Hepatocyte (in vitro differentiated cells): ENCODE measurements at regions not wholly inside any gene's neighbourhood (a gene's known extent, or its start where the extent isn't known, plus 50 kb on each side); places are given as distances from the start of the nearest gene placed in this dataset.
A peak's percentile ranks its signal among the peaks of the same experiment; 100 is the strongest.

Experiments used
- DNase-seq: peaks from one replicate; pipeline ENCODE4 v3.0.0-alpha.2; 2016; ENCODE audit warnings: low spot score
- H2AFZ ChIP-seq: fragments of 200-600 bp; sonication (generic); 2 replicates; pipeline ENCODE4 v1.6.0; 2016; ENCODE audit warnings: antibody characterized with exemption, mild to moderate bottlenecking
- H3K27ac ChIP-seq: fragments of 200-600 bp; sonication (generic); 2 replicates; pipeline ENCODE4 v1.5.1; 2016; ENCODE audit warnings: mild to moderate bottlenecking
- H3K27me3 ChIP-seq: fragments of 200-600 bp; sonication (generic); 2 replicates; pipeline ENCODE4 v1.6.1; 2016
- H3K36me3 ChIP-seq: fragments of 200-600 bp; sonication (generic); replicated peaks from 2 replicates; pipeline ENCODE4 v1.5.1; 2016; ENCODE audit warnings: low read depth; ENCODE audit not compliant: insufficient read depth
- H3K4me1 ChIP-seq: fragments of 200-600 bp; sonication (generic); 2 replicates; pipeline ENCODE4 v1.5.1; 2016; ENCODE audit warnings: mild to moderate bottlenecking, moderate library complexity; ENCODE audit not compliant: insufficient read depth
- H3K4me2 ChIP-seq: fragments of 200-600 bp; sonication (generic); 2 replicates; pipeline ENCODE4 v1.6.0; 2016
- H3K4me3 ChIP-seq: fragments of 200-600 bp; sonication (generic); 2 replicates; pipeline ENCODE4 v1.5.1; 2016; ENCODE audit warnings: mild to moderate bottlenecking
- H3K79me2 ChIP-seq: fragments of 200-600 bp; sonication (generic); 2 replicates; pipeline ENCODE4 v1.6.0; 2017; ENCODE audit warnings: mild to moderate bottlenecking
- H3K9me2 ChIP-seq: fragments of 200-600 bp; sonication (generic); replicated peaks from 2 replicates; pipeline ENCODE4 v1.6.0; 2017; ENCODE audit warnings: mild to moderate bottlenecking; ENCODE audit not compliant: insufficient read depth
- H3K9me3 ChIP-seq: fragments of 200-600 bp; sonication (generic); 2 replicates; pipeline ENCODE4 v1.5.1; 2016; ENCODE audit warnings: low read depth, mild to moderate bottlenecking
- H4K20me1 ChIP-seq: fragments of 200-600 bp; sonication (generic); 2 replicates; pipeline ENCODE4 v1.6.0; 2016; ENCODE audit warnings: mild to moderate bottlenecking; ENCODE audit not compliant: insufficient read depth, poor library complexity, severe bottlenecking
- EZH2 ChIP-seq: fragments of 200-600 bp; sonication (generic); IDR thresholded peaks from 2 replicates; pipeline ENCODE4 v1.6.1; 2016; ENCODE audit warnings: antibody characterized with exemption, mild to moderate bottlenecking, borderline replicate concordance
- EZH2phosphoT487 ChIP-seq: fragments of 200-600 bp; sonication (generic); IDR thresholded peaks from one replicate; pipeline ENCODE4 v1.6.1; 2018; ENCODE audit warnings: antibody characterized with exemption, mild to moderate bottlenecking, low read depth, moderate library complexity; ENCODE audit not compliant: unreplicated experiment, severe bottlenecking
- WGBS: methylation state at CpG from one replicate; pipeline ENCODE4 v1.1.6; 2016; ENCODE audit warnings: low lambda C conversion rate; ENCODE audit errors: missing lambda C conversion rate; 5-methylcytosine and 5-hydroxymethylcytosine counted together
- TF ChIP-seq, protein P1 (sequence below): fragments of 200-600 bp; sonication (generic); IDR thresholded peaks from 2 replicates; pipeline ENCODE4 v1.5.1; 2016; ENCODE audit warnings: antibody characterized with exemption, mild to moderate bottlenecking; ENCODE audit not compliant: poor library complexity

GRCh38 chr21:24941316-24942185 lies 665.7 kb downstream of the MRPL39 start:
- H3K9me3 ChIP-seq: no peaks in the 10 kb centered on the region
- H3K4me3 ChIP-seq: no peak overlapping the region
- no peak overlapping the region for H3K27ac ChIP-seq
- no peak overlapping the region for H3K4me2 ChIP-seq
- 49% methylated on average over 4 of the region's 4 CpGs for WGBS
- TF ChIP-seq, protein P1, sequence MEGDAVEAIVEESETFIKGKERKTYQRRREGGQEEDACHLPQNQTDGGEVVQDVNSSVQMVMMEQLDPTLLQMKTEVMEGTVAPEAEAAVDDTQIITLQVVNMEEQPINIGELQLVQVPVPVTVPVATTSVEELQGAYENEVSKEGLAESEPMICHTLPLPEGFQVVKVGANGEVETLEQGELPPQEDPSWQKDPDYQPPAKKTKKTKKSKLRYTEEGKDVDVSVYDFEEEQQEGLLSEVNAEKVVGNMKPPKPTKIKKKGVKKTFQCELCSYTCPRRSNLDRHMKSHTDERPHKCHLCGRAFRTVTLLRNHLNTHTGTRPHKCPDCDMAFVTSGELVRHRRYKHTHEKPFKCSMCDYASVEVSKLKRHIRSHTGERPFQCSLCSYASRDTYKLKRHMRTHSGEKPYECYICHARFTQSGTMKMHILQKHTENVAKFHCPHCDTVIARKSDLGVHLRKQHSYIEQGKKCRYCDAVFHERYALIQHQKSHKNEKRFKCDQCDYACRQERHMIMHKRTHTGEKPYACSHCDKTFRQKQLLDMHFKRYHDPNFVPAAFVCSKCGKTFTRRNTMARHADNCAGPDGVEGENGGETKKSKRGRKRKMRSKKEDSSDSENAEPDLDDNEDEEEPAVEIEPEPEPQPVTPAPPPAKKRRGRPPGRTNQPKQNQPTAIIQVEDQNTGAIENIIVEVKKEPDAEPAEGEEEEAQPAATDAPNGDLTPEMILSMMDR: no peak
- DNase-seq: peak; percentile 10
- H2AFZ ChIP-seq: no peak overlapping the region
- H3K9me2 ChIP-seq: no peaks in the 10 kb centered on the region
- H3K36me3 ChIP-seq: no peaks in the 10 kb centered on the region
- no peaks in the 10 kb centered on the region for H4K20me1 ChIP-seq
- no peaks in the 10 kb centered on the region for H3K4me1 ChIP-seq
- no peaks in the 10 kb centered on the region for H3K79me2 ChIP-seq
- no peaks in the 10 kb centered on the region for H3K27me3 ChIP-seq

GRCh38 chr21:24939291-24939690 lies 668.0 kb downstream of the MRPL39 start:
- 91% methylated on average over 1 of the region's 1 CpG for WGBS
- no peaks in the 10 kb centered on the region for H3K36me3 ChIP-seq

GRCh38 chr21:24938573-24938972 lies 668.7 kb downstream of the MRPL39 start:
- no peak for TF ChIP-seq EZH2phosphoT487
- TF ChIP-seq EZH2: no peak
- TF ChIP-seq, protein P1: no peak
- Histone ChIP-seq H3K4me2 (no peak overlapping the region), H3K27me3 (no peaks in the 10 kb centered on the region), H3K4me1 (no peaks in the 10 kb centered on the region), H3K27ac (no peak overlapping the region), H3K9me2 (no peaks in the 10 kb centered on the region), H4K20me1 (no peaks in the 10 kb centered on the region), H3K79me2 (no peaks in the 10 kb centered on the region), H2AFZ (no peak overlapping the region), H3K9me3 (no peaks in the 10 kb centered on the region), H3K4me3 (no peak overlapping the region), H3K36me3 (no peaks in the 10 kb centered on the region)
- DNase-seq: no peak
- WGBS: 82% methylated on average over 5 of the region's 5 CpGs

More at GRCh38 chr21:24939291-24939690, 668.0 kb downstream of the MRPL39 start:
- H3K9me3 ChIP-seq: no peaks in the 10 kb centered on the region
- H4K20me1 ChIP-seq: no peaks in the 10 kb centered on the region
- TF ChIP-seq EZH2phosphoT487: no peak
- TF ChIP-seq EZH2: no peak
- TF ChIP-seq, protein P1: no peak
- no peaks in the 10 kb centered on the region for H3K9me2 ChIP-seq
- no peak overlapping the region for H2AFZ ChIP-seq
- H3K4me1 ChIP-seq: no peaks in the 10 kb centered on the region
- no peaks in the 10 kb centered on the region for H3K79me2 ChIP-seq
- H3K4me2 ChIP-seq: no peak overlapping the region
- no peaks in the 10 kb centered on the region for H3K27me3 ChIP-seq
- no peak overlapping the region for H3K4me3 ChIP-seq
- no peak for DNase-seq
- no peak overlapping the region for H3K27ac ChIP-seq
